ENCODE measurements at regions not wholly inside any gene's neighbourhood (a gene's known extent, or its start where the extent isn't known, plus 50 kb on each side); places are given as distances from the start of the nearest gene placed in this dataset.

DNA sequence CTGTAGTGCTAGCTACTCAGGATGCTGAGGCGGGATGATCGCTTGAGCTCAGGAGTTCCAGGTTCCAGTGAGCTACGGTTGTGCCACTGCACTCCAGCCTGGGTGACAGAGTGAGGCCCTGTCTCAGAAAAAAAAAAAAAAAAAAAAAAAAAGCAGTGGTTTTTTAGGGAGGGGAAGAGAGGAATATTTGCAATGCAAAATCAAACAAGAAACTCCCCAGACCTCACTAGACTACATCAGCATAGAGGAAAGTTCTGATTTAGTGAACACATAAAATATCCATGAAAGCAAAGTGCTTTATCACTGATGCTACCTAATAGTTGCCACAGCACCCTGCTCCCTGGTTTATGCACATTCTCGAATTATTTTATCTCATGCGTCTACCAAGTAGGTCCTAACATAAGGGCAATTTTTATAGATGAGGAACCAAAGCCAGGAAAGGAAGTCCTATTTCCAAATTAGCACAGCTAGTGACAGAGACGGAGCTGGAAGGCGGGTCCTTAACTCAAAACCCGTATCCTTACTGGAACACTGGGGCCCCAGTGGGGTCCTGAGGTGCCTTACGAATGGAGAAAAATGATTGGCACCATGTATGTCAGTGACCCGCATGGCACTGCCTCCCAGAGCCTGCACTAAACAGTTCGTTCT is 50.7 kb upstream of the GPR157 start:
- no peak for DNase-seq

DNA sequence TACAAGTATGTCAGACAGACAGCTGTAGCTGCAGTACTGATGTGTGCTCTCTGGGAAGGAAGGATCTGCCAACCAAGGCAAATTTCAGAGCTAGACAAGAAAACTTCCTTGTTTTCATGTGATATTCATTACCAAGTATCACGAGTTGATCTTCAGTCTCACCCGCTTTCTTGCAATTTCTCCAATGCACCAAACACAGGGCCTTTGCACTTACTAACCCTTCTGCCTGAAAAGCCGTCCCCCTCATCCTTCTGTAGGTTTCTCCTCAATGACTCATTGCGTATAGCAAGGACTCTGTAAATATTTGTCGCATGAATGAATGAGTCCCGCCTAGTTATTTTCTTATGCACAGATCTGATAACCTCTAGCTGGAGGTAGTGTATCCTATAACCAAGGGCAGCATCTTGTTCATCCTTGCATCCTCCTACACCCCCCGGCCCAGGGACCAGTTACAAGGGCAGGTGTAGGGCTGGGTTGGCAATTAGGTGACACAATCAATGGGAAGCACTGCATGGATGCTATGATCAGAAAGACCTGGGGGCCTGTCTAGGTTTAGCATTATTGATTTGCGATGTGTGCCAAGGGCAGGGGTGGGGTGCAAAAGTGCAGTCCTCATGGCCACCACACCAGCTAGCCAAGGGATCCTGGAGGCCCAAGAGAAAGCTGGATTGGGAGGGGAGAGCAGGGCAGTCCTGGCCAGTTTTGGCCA is 51.4 kb upstream of the GPR157 start:
- DNase-seq, result no peak

DNA sequence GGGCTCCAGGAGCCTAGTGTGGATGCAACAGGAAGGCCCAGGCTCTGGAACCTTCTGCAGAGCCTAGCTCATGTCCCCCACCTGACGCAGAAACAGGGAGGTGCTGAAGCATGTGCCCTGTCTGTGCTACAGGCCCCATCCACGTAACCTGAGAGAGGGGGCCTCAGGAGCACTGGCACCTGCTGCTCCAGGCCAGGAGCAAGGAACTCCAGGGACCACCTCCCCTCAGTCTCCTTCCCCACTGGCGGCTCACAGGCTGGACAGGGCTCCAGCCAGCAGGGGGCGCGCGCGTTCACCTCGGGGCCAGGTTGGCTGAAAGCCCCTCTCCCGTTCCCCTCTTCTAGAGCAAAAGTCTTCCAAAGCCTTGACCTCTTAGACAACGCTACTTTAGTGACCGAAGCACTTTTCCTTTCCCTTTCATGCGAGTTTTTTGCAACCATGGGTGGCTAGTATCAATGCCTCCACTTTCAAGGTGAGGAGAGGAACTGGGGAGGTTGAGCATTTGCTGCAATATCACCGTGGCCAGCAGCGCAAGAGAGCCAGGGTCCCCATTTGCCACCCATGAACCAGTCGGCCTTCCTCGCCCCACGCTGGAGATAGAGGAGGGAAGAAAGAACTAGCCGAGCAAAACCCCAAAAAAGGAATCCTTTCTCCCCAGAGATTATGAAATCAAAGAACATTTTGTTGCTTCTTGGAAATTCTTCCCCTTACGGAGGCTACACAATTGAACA is 52.4 kb upstream of the GPR157 start:
- DNase-seq, result peak; percentile 31 to 69 (median 62)

DNA sequence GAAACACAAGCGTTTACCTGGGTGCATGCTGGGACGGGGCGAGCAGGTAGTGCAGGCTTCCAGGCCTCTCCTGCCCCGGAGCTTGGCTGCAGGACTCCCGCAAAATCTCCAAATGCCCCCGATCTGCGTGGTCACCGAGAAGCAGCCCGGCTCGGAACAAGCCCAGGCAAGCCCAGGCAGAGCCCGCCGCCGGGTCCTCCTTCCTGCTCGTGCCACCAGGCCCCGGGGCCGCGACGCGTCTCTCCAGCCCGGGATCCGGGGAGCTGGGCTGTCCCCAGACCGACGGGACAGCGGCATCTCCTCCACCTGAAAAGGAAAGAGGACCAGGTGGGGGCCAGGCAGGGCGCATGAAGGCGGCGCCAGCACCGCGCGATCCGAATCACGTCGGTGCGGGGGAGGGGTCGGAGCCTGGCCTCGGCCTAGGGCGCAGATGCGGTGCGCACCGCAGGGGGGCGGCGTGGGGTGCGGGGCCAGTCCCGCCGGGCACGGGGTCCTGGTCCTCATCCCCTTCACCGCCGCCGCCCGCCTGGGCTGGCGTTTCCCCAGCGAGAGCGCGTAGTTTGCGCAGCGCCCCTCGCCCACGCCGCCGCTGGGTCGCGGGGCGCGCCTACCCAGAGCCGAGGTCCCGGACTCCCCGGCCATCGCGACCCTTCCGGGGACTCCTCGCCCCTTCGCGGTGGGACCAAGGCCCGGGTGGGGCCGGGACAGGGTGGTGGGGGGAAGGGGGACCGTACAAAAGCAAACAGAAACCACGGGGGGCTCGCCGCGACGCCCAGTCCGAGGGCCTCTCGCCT is 52.4 kb upstream of the H6PD start:
- DNase-seq, result peak in 1 of 5 experiments; percentile 59

DNA sequence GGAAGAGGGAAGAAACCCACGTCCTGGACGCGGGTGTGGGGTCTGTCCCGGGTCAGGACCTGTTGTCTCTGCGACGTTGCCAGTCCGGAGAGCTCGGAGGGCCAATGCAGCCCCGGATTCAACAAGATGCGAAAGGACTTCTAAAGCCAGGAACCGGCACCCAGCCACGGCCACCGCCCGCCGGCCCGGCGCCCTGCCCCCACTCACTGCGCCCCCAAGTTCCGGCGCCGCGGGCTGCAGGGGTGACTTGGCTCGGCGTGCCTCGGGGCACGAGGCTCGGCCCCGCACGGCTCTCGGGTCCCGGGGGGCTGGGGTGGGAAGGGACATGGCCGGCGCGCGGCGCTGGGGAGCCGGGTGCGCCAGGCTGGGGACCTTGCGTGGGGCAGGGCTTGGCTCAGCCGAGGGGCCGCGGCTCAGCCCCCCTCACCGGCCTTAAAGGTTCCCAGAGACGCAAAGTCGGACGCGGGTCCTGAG is 51.8 kb upstream of the H6PD start:
- no peak for DNase-seq

DNA sequence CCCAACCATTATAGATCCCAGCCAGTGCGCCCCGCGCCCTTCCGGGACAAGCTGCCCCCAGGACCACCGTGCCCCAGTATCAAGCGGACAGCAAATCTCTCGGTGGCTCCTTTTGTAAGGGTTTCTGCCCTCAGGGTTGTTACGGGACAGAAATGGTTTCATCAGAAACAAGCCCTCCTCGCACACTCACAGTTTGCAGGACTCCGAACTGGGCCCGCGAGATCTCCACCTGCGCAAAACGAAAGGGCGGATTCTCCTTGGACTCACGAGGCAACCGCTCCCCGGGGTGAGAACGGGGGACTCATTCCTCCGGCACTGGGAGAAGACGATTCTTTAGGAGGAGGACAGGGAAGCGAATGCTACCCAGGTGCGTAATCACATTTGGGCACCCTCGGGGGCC is 51.1 kb upstream of the H6PD start:
- DNase-seq, result no peak

DNA sequence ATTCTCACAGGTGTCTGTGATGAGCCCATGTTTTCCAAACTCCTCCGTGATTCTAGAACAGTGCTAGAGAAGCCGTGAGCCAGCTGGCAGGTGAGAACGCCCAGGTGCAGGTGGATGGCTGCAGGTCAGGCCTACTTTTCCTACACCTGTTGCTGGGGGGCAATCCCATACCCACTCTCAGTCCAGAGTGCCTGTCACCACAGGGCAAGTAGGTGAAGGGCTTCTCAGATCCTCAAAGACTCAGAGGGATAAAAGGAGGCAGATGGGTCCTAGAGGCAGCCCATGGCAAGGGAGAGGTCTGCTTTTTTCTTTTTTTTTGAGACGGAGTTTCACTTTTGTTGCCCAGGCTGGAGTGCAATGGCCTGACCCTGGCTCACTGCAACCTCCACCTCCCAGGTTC is 50.7 kb upstream of the H6PD start:
- DNase-seq, result no peak

DNA sequence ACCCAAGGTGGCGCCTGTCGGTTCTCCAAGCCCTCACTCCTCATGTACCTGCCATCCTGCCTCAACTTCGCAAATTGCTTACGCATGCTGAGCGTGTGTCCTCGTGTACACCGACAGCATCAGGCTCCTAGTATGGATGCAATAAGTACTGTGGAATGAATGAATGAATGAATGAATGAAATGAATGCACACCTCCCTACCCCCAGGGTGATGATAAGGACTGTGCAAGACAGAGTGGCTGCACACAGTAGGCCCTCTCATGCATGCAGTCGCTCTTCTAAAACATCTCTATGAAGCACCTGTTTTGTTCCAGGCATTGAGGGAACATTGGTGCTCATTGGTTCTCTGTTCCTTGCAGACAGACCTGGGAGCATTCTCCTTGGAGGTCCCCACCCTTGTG is 49.8 kb upstream of the H6PD start:
- no peak for DNase-seq
